ENCODE measurements at regions not wholly inside any gene's neighbourhood (a gene's known extent, or its start where the extent isn't known, plus 50 kb on each side); places are given as distances from the start of the nearest gene placed in this dataset.

DNA sequence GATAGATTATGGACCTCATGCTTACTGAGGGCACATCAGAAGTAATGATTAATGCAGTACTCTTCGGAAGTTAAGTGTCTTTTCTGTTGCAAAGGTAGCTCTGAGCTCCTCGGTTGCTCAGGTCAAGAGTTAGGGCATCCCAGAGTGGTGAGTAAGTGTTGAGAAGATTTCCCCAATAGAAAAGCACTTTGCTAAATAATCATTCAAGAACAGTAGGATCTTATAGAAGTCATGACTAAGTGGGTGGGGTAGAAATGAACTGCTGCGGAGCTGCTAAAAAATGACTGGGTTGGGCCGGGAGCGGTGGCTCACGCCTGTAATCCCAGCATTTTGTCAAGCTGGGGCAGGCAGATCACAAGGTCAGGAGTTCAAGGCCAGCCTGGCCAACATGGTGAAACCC is 648.6 kb upstream of the CAMK1G start:
- TF ChIP-seq, protein P1, sequence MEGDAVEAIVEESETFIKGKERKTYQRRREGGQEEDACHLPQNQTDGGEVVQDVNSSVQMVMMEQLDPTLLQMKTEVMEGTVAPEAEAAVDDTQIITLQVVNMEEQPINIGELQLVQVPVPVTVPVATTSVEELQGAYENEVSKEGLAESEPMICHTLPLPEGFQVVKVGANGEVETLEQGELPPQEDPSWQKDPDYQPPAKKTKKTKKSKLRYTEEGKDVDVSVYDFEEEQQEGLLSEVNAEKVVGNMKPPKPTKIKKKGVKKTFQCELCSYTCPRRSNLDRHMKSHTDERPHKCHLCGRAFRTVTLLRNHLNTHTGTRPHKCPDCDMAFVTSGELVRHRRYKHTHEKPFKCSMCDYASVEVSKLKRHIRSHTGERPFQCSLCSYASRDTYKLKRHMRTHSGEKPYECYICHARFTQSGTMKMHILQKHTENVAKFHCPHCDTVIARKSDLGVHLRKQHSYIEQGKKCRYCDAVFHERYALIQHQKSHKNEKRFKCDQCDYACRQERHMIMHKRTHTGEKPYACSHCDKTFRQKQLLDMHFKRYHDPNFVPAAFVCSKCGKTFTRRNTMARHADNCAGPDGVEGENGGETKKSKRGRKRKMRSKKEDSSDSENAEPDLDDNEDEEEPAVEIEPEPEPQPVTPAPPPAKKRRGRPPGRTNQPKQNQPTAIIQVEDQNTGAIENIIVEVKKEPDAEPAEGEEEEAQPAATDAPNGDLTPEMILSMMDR (IDR thresholded peaks at IDR 0.05): no peak
- TF ChIP-seq POLR2AphosphoS5 (IDR thresholded peaks at IDR 0.05; ENCODE audit: insufficient read depth in 1 of 2, low read depth in 1 of 2) (peak in 1 of 2 donors; percentile 31), POLR2A (IDR thresholded peaks at IDR 0.05) (no peak)
